Fibroblast of lung (primary cell): ENCODE measurements at regions not wholly inside any gene's neighbourhood (a gene's known extent, or its start where the extent isn't known, plus 50 kb on each side); places are given as distances from the start of the nearest gene placed in this dataset.

Experiments used
- DNase-seq, 2 donors: peaks; one replicate each; pipeline versions ENCODE4 v3.0.0 to v3.0.0-alpha.2; 2010; ENCODE audit warnings: low read depth in 2 of 2
- H2AFZ ChIP-seq: 2 replicates; pipeline ENCODE4 v1.5.1; 2012; ENCODE audit warnings: low read length, control low read depth, inconsistent platforms
- H3K27ac ChIP-seq: 2 replicates; pipeline ENCODE4 v1.5.1; 2011; ENCODE audit warnings: low read length, control low read depth; ENCODE audit not compliant: insufficient read depth
- H3K27me3 ChIP-seq: 2 replicates; pipeline ENCODE4 v1.5.1; 2011; ENCODE audit warnings: mild to moderate bottlenecking, low read length; ENCODE audit not compliant: control insufficient read depth, insufficient read depth
- H3K36me3 ChIP-seq: 2 replicates; pipeline ENCODE4 v1.5.1; 2011; ENCODE audit warnings: low read length; ENCODE audit not compliant: control insufficient read depth, insufficient read depth
- H3K4me1 ChIP-seq: 2 replicates; pipeline ENCODE4 v1.5.1; 2011; ENCODE audit warnings: low read length; ENCODE audit not compliant: control insufficient read depth, insufficient read depth; ENCODE audit errors: extremely low read depth
- H3K4me2 ChIP-seq: 2 replicates; pipeline ENCODE4 v1.5.1; 2011; ENCODE audit warnings: low read length, control low read depth; ENCODE audit not compliant: insufficient read depth; ENCODE audit errors: extremely low read depth
- H3K4me3 ChIP-seq, 4 experiments: fragments of 200-600 bp in 1 of 4; sonication (generic) in 1 of 4; replicated peaks in 1 of 4; 2 replicates each; pipeline ENCODE4 v1.5.1; 2011 to 2016; ENCODE audit warnings: low read length in 4 of 4, low read depth in 3 of 4, mild to moderate bottlenecking in 3 of 4, control low read depth in 2 of 4, inconsistent platforms in 1 of 4, mixed read lengths in 1 of 4; ENCODE audit not compliant: insufficient read depth in 1 of 4; ENCODE audit errors: control extremely low read depth in 1 of 4
- H3K79me2 ChIP-seq: 2 replicates; pipeline ENCODE4 v1.5.1; 2012; ENCODE audit warnings: mild to moderate bottlenecking, low read length, inconsistent platforms; ENCODE audit not compliant: control insufficient read depth, insufficient read depth
- H3K9ac ChIP-seq: 2 replicates; pipeline ENCODE4 v1.5.1; 2011; ENCODE audit warnings: mild to moderate bottlenecking, low read length, control low read depth; ENCODE audit not compliant: insufficient read depth
- H3K9me3 ChIP-seq: 2 replicates; pipeline ENCODE4 v1.5.1; 2012; ENCODE audit warnings: low read depth, low read length; ENCODE audit not compliant: control insufficient read depth, insufficient read depth
- H4K20me1 ChIP-seq: 2 replicates; pipeline ENCODE4 v1.5.1; 2011; ENCODE audit warnings: low read length; ENCODE audit not compliant: control insufficient read depth, insufficient read depth; ENCODE audit errors: extremely low read depth
- CTCF ChIP-seq, 2 donors: IDR thresholded peaks in 1 of 2; conservative IDR thresholded peaks in 1 of 2; 1 replicate in 1 of 2; 2 replicates in 1 of 2; pipeline ENCODE4 v1.5.1; 2011 to 2012; ENCODE audit warnings: low read length in 2 of 2, control low read depth in 1 of 2, inconsistent platforms in 1 of 2, low read depth in 1 of 2, mild to moderate bottlenecking in 1 of 2
- EZH2 ChIP-seq: IDR thresholded peaks from 2 replicates; pipeline ENCODE4 v1.5.1; 2012; ENCODE audit warnings: low read length, control low read depth, mild to moderate bottlenecking; ENCODE audit errors: missing control alignments

GRCh38 chr6:15780437-15780836 is 117.6 kb upstream of the DTNBP1 start:
- H3K4me3 ChIP-seq, result no peak overlapping the region
- no peaks in the 10 kb centered on the region for H3K27me3 ChIP-seq
- no peak for TF ChIP-seq CTCF (conservative IDR thresholded peaks at IDR 0.05 in 1 of 2, IDR thresholded peaks at IDR 0.05 in 1 of 2; ENCODE audit: low read depth in 1 of 2, low read length in 2 of 2)
- no peak for TF ChIP-seq EZH2
- no peak overlapping the region for H3K27ac ChIP-seq
- H3K36me3 ChIP-seq, result no peaks in the 10 kb centered on the region
- no peaks in the 10 kb centered on the region for H3K79me2 ChIP-seq
- H3K9me3 ChIP-seq, result no peaks in the 10 kb centered on the region
- no peaks in the 10 kb centered on the region for H4K20me1 ChIP-seq
- no peak for DNase-seq
- no peak overlapping the region for H2AFZ ChIP-seq
- H3K4me1 ChIP-seq, result no peaks in the 10 kb centered on the region
- no peak overlapping the region for H3K4me2 ChIP-seq
- no peak overlapping the region for H3K9ac ChIP-seq

GRCh38 chr6:15779726-15780125 is 116.9 kb upstream of the DTNBP1 start:
- Histone ChIP-seq H3K79me2 (no peaks in the 10 kb centered on the region), H3K4me3 (no peak overlapping the region), H3K27me3 (no peaks in the 10 kb centered on the region), H3K27ac (no peak overlapping the region), H3K36me3 (no peaks in the 10 kb centered on the region), H4K20me1 (no peaks in the 10 kb centered on the region), H2AFZ (no peak overlapping the region), H3K4me2 (no peak overlapping the region), H3K4me1 (no peaks in the 10 kb centered on the region), H3K9ac (no peak overlapping the region), H3K9me3 (no peaks in the 10 kb centered on the region)
- DNase-seq, result no peak
- no peak for TF ChIP-seq CTCF (conservative IDR thresholded peaks at IDR 0.05 in 1 of 2, IDR thresholded peaks at IDR 0.05 in 1 of 2; ENCODE audit: low read depth in 1 of 2, low read length in 2 of 2)

GRCh38 chr6:15776458-15776980 is 113.7 kb upstream of the DTNBP1 start:
- H3K36me3 ChIP-seq, result no peaks in the 10 kb centered on the region
- H3K4me3 ChIP-seq, result no peak overlapping the region
- H4K20me1 ChIP-seq, result no peaks in the 10 kb centered on the region
- H3K79me2 ChIP-seq, result no peaks in the 10 kb centered on the region
- H3K27ac ChIP-seq, result no peak overlapping the region
- H3K9ac ChIP-seq, result no peak overlapping the region
- H3K9me3 ChIP-seq, result no peaks in the 10 kb centered on the region
- peaks cover 2% of the 10 kb centered on the region for H3K27me3 ChIP-seq
- TF ChIP-seq EZH2 (no peak), CTCF (conservative IDR thresholded peaks at IDR 0.05 in 1 of 2, IDR thresholded peaks at IDR 0.05 in 1 of 2; ENCODE audit: low read depth in 1 of 2, low read length in 2 of 2) (no peak)
- H3K4me2 ChIP-seq, result no peak overlapping the region
- DNase-seq, result no peak
- H3K4me1 ChIP-seq, result no peaks in the 10 kb centered on the region
- no peak overlapping the region for H2AFZ ChIP-seq
